Anterior cingulate cortex (tissue), 58 donors: ENCODE measurements at regions not wholly inside any gene's neighbourhood (a gene's known extent, or its start where the extent isn't known, plus 50 kb on each side); places are given as distances from the start of the nearest gene placed in this dataset.
"Not testable (repeated sequence)": the region's sequence is repeated elsewhere in the genome, so short reads cannot be mapped to it uniquely, and the experiment has no call there.

Experiments
- DNase-seq, 58 donors: peaks; one replicate each; lab custom pipeline; 2025; lab: John Stamatoyannopoulos, UW

- no peak for DNase-seq
Measured at GRCh38 chr3:197431346-197431910, 124.3 kb downstream of the BDH1 start.

- DNase-seq, result no peak
Measured at GRCh38 chr3:197430934-197431333, 124.8 kb downstream of the BDH1 start.

GRCh38 chr3:197430502-197430901, 125.3 kb downstream of the BDH1 start:
- DNase-seq, result no peak

GRCh38 chr3:197428952-197429351, 126.8 kb downstream of the BDH1 start:
- no peak for DNase-seq

GRCh38 chr3:197428117-197428801, 127.5 kb downstream of the BDH1 start:
- DNase-seq, result no peak

GRCh38 chr3:197427021-197427420, 128.6 kb upstream of the DLG1 start:
- no peak for DNase-seq

- no peak for DNase-seq
Measured at GRCh38 chr3:197426121-197426566, 127.7 kb upstream of the DLG1 start.

- DNase-seq, result no peak
Measured at GRCh38 chr3:197425485-197426120, 127.2 kb upstream of the DLG1 start.

- no peak for DNase-seq
Measured at GRCh38 chr3:197424674-197425484, 126.5 kb upstream of the DLG1 start.

- no peak for DNase-seq
Measured at GRCh38 chr3:197424266-197424665, 125.9 kb upstream of the DLG1 start.

- DNase-seq, result no peak
Measured at GRCh38 chr3:197423376-197423775, 125.0 kb upstream of the DLG1 start.

- no peak for DNase-seq
Measured at GRCh38 chr3:197422506-197422905, 124.1 kb upstream of the DLG1 start.

GRCh38 chr3:197421021-197421420, 122.6 kb upstream of the DLG1 start:
- no peak for DNase-seq

- no peak for DNase-seq
Measured at GRCh38 chr3:197420566-197420965, 122.2 kb upstream of the DLG1 start.

GRCh38 chr3:197420115-197420514, 121.7 kb upstream of the DLG1 start:
- no peak for DNase-seq

- no peak for DNase-seq
Measured at GRCh38 chr3:197419696-197420095, 121.3 kb upstream of the DLG1 start.

GRCh38 chr3:197417911-197418618, 119.7 kb upstream of the DLG1 start:
- DNase-seq, result no peak

- no peak for DNase-seq
Measured at GRCh38 chr3:197417441-197417840, 119.0 kb upstream of the DLG1 start.

- DNase-seq, result not testable (repeated sequence)
Measured at GRCh38 chr3:197411899-197412298, 113.5 kb upstream of the DLG1 start.

- not testable (repeated sequence) for DNase-seq
Measured at GRCh38 chr3:197410170-197410569, 111.8 kb upstream of the DLG1 start.
